ENCODE measurements at regions not wholly inside any gene's neighbourhood (a gene's known extent, or its start where the extent isn't known, plus 50 kb on each side); places are given as distances from the start of the nearest gene placed in this dataset.
"Not testable (repeated sequence)": the region's sequence is repeated elsewhere in the genome, so short reads cannot be mapped to it uniquely, and the experiment has no call there.

DNA sequence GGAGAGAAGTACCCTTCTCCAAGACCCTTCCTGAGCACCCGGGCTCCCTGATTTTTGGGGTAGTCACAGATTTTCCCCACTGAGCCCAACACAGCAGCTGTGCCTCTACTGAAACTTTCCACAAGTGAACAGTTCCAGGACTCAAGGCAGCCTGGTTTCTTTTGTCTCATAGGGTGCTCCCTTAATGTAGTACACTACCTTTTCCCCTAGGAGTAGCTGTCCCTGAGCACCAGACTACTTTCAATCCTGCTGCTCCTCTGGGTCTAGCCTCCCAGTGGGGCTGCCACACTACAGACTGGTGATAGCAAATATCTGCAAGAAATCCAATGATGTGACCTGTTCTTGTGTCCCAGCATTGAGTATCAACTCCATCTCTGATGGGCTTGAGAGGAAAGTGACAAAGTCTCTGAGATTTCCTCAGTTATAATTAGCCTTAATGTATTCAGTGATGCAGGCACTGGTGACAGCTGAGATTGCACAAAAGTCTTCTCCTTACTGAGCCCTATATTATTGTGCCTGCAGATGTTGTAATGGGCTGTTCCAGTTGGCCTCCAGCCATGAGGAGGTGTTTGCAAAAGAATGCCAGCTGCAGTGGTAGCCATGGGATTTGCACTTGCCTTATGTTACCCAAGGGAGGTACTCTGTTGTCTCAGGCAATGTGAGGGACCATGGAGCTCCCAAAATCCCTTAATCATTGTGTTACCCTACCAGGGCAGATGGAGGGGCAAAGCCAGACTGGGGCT, 1802.5 kb downstream of the EFNA5 start:
- no peak for DNase-seq

DNA sequence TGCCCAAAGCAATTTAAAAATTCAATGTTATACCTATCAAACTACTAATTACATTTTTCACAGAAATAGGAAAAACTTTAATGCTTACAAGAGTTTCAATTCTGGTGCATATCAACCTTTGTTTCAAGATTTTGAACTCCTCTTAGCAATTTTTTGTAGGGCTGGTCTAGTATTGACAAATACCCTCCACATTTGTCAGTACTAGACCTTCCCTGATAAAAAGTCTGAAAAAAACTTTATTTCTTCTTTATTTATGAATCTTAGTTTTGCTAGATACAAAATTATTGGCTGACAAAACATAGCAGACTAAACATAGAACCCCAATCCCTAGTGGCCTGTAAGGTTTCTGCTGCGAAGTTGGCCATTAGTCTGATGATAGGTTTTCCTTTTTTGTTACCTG, 1804.9 kb downstream of the EFNA5 start:
- no peak for DNase-seq

DNA sequence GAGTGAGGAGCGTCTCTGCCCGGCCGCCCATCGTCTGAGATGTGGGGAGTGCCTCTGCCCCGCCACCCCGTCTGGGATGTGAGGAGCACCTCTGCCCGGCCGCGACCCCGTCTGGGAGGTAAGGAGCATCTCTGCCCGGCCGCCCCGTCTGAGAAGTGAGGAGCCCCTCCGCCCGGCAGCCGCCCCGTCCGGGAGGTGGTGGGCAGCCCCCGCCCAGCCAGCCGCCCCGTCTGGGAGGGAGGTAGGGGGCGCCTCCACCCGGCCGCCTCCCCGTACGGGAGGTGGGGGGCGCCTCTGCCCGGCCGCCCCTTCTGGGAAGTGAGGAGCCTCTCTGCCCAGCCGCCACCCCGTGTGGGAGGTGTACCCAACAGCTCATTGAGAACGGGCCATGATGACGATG, 1811.4 kb downstream of the EFNA5 start:
- DNase-seq = not testable (repeated sequence)

DNA sequence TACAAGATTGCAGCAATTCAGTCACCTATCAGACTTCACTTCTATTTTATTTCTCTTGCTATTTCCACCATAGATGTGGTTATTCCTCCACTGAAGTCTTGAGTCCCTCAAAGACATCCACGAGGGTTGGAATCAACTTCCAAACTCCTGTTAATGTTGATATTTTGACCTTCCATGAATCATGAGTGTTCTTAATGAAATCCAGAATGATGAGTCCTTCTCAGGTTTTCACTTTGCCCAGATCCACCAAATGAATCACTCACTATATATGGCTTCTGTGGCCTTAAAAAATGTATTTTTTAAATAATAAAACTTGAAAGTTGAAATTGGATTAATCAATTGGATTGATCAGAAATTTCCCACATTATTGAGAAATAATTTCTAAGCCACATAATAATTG, 1821.0 kb downstream of the EFNA5 start:
- no peak for DNase-seq

DNA sequence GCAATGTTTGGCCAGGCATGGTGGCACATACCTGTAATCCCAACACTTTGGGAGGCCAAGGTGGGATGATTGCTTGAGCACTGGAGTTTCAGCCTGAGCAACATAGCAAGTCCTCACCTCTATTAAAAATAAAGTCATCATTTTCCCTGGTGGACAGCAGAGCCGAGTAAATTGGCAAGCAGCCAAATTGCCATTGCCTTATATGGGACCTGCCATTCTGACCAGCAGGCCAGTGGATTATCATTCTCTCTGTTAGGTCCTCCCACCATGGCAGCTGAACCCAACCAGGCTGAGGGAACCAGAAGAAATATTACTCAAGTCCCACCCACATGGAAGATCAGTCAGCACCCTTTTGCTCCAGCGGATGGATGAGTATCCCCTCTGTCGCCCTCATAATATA, 1829.9 kb downstream of the EFNA5 start:
- DNase-seq = no peak

DNA sequence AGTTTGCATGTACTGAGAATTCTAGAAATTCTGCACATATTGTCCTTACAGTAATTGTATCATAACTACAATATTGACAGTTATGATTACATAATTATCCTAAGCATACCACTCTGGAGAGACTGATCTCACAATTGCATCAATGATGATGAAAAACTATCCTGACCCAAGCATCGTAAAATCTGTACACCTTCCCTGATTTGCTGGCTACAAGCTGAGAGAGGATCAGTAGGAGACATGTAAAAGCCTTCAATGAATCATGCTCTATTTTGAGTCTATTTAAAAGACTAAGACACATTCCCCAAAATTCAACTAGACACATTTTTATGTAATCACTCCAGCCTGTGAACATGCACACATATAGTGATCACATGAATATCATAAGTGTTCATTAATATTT, 1833.8 kb downstream of the EFNA5 start:
- DNase-seq = no peak

DNA sequence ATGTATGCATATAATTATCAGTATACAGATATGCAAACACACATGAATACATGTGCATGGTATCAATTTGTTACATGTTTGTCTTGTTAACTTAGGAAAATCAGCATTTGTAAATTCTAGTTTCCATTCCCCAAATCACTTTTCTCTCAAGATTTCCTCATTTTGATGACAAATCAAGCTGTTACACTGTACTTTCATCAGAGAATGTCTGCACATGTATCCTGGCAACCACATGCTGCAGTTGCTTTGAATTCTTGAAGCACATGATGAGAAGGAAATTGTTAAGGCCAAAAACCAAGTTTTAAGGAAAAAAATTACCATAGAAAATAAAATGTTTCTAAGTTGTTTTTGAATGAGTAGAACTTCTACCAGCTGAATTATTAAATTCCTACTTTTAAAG, 1834.5 kb downstream of the EFNA5 start:
- no peak for DNase-seq

DNA sequence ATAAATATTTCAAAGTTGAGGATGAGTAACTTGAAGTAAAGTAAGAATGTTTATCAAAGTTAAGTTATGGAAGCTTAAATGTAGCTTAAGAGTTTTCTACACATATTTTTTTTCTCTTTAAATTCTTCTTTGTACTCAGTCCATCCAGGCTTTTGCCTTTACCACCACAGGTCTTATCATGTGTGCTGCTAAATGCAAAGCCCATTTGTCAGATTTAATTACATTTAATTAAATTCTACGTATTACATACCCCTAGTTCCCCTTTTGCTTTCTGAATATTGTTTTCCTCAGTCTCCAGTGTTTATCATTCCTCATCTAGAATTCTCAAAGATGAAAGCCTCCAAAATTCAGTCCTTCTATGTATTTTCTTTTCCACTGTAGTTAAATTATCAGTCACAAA, 1841.9 kb downstream of the EFNA5 start:
- DNase-seq = no peak

DNA sequence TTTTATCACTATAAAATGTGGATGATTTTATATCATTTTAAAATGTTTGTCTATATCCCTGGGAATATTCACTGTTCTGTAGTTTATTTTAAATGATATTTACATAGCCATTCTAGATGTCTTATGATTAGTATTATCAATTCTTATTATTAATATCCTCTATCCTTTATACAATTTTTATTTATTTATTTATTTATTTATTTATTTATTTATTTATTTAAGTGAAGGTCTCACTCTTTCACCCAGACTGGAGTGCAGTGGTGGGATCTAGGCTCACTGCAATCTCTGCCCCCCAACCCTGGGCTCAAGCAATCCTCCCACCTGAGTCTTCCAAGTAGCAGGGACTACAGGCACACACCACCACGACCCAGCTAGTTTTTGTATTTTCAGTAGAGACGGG, 1848.9 kb downstream of the EFNA5 start:
- no peak for DNase-seq

DNA sequence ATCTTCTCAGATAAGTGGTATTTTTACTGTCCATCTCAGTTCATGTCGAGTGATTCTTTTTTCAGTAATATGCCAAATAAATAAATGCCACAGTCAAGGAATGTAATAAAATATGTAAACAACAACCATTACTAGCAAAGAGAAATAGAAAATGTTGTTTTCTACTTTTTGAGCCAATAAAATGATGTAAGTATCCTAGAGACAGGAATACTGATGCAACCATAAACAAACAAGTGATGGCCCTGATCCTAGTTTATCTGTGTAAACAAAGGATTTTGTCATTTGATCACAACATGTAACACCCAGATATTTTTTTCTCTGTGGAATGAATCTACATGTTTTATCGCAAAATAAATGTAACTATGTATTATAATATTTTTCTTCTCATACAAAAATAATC, 1852.8 kb downstream of the EFNA5 start:
- DNase-seq = no peak

DNA sequence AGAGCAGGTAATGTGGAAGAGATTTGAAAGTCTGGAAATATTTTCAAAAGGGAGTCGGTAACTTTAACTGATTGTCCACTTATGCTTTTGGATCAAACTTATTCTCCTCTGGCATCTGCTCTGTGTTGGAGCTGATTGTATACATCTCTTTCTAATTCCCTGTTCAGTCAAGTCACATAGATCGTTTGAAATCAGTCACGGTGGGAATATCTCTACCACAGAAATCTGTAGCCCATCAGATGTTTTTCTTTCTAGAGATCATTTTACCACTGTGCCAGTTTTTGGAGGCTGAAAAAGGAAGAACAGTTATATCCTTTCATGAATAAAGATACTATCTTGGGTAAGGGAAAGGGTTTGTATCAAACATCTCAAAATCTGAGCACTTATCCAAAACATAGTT, 1853.3 kb downstream of the EFNA5 start:
- DNase-seq = no peak

DNA sequence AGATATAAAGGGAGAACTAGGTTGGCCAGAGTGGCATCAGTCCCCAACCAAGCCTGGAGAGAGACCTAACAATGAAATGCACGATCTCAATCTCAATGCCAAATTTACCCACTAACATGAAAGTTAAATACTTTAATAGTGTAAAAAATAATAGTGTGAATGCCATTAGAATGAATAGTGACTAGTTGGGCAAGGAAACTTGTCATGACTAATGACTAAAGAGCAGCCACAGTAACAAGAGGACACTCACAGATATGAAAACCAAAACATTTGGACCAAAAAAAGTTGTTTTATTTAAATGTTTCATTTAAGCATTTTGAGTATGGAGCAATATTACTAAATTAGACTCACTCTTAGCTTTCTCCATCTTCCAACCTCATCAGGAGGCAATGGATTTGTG, 1853.8 kb downstream of the EFNA5 start:
- DNase-seq = no peak

DNA sequence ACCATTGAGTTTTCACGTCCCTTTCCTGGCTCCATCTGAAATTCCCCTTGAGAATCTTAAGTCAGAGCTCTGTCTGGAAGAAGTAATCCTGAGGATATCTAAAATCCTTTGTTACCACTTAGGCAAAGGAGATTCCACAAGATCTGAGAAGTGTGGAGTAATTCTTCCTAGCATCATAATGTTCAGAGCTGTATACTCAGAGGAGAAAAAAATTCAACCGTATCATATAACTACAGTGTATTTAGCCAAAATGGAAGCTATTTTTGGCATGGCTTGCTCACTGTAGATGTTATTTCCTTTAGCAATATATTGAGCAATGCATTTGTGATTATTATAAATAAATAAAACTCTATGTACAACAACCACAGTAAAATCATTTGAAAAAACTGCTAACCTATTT, 1858.4 kb downstream of the EFNA5 start:
- no peak for DNase-seq

DNA sequence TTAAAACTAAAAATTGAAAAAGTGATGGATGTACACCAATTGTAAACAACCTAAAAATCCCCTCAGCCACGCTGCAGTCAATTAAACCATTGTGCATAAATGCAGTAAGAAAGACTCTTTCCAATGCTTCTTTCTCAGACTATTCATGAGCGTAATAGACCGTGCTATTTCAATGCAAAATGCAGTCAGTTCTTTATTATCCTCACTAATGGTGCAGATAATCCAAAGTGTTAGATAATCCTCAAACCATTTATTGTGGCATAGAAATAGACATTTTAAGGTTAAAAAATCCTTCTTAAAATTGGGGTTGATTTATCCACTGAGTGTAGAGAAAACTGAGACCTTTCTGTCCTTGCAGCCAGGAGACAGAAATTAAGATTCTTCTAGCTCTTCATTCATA, 1862.8 kb downstream of the EFNA5 start:
- no peak for DNase-seq

DNA sequence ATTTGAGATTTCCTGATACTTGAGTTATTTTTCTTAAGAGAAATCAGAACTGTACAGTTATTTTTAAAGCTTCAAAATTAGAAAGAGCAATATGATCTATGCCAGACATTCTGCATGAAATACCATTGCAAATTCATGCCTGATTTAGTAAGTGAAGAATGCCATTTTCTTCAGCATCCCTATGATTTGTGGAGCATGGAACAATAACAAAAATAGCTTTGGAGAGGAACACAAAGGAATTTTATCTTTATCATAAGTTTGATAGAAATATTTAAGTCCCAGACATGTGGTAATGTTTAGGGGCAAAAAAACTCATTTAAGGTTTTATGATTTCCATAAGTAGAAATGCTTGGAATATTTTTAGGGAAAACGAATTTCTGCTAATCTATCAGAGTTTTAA, 1863.4 kb downstream of the EFNA5 start:
- no peak for DNase-seq

DNA sequence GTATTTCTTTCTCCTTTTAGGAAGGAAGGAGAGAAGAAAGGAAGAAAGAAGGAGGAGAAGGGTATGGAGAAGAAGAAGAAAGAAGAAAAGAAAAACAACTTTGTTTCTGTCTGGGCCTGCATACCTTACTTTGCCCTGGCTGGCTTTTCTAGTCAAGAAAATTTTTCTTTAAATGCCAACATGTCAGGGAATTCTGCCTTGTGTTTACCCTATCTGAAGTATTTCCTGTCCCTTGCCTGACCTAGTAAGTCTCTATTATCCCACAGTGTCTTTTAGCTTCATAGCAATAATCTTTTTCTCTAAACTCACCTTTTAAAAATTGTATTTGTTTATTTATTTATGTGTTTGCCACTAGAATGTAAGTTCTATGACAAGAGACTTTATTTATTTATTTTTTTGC, 1864.1 kb downstream of the EFNA5 start:
- no peak for DNase-seq

DNA sequence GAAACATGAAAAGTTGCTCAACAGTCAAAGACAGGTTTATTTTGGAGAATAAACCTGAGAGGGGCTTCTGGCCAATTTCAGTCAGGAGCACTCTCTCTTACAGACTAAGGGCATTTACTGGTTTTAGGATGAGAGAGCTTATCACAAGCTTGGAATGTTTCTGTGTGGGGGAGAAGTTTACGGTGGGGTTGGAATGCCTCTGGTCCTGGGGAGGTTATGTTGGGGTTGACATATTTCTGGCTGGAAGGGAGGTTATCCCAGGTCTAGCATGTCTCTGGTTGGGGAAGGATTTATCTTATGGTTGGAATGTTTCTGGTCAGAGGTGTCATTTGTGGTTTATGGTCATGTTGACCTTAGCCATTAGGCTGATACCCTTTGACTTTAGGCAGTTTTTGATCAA, 1867.3 kb downstream of the EFNA5 start:
- no peak for DNase-seq

DNA sequence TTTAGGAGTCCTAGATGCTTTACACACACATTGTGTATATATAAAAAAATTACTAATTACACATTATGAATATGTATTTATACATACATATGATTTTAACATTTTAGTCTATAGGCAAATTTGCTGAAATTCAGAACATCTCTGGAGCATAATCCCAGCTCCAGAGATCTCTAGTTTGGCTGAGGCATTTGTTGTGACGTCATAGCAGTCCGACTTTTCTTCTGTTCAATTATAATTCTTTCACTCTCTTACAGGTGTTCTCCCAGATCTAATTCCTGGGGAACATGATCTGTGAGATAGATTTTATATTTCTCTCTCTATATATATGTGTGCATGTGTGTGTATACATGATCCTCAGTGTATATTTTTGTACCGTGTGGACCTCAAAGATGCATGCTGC, 1876.2 kb downstream of the EFNA5 start:
- DNase-seq = no peak

DNA sequence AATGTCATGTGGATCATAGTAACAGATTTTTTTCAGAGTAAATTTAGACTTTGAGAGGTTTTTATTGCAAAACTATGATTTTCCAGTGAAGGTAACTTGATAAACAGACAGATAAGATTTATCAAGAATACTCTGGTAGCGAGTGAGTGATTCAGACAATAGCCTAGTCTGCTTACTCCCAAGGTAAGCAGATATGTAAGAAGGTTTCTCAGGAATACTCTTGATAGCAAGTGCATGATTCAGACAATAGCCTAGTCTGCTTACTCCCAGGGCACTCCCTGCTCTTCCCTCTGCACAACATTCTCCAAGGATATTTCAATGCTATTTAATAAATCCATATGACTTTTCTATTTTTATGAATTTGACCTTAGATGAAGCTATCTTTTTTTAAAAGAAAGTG, 1881.5 kb downstream of the EFNA5 start:
- DNase-seq = no peak

DNA sequence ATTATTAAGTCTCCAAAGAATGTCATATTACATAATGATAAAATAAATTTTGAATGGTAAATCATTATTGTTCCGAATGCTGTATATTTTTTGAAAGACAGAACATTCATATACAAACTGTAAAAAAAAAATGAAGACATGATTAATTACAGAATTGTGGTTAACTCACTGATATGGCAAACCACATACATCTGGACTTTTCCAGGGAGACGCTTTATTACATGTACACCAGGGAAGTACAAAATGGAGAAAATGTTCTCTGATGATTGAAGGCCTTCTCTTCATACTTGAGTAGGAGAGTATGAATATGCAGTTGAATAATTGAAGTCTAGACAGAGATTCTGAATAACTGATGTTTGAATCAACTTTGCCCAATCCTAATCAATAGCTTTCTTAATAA, 1886.9 kb downstream of the EFNA5 start:
- no peak for DNase-seq

DNA sequence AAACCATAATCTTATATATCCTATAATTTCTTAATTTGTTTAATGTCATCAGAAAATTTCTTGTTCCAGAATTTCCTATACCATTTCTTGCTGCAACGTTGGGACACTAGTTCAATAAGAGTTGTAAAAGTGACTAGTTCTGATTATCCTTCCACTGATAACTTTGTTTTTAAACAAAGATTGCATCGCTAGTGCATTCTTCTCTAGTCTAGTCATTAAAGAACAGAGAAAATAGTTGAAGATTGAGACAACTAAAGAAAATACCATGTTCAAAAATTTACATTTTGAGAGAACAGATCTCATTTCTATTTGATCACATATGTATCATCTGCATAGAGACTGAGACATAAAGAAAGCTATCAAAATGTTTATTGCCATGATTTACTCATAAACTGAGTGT, 1888.2 kb downstream of the EFNA5 start:
- DNase-seq = no peak

DNA sequence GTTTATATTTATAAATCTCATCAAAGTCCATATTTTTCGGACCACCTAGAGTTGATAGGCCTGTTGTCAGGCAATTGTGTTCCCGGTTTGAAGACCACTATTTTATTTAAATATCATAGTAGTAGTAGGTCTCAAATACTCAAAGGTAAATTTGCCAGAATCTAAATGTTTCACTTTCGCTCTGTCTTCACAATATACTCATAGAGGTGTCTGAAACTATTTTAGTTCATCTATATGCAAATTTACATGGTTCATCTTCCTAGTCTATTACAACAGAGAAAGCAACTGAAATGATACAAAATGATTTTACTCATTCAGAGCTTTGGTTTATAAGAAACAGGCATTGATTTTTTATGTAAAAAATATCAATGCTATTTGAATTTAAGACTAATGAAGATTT, 1897.5 kb downstream of the EFNA5 start:
- no peak for DNase-seq

DNA sequence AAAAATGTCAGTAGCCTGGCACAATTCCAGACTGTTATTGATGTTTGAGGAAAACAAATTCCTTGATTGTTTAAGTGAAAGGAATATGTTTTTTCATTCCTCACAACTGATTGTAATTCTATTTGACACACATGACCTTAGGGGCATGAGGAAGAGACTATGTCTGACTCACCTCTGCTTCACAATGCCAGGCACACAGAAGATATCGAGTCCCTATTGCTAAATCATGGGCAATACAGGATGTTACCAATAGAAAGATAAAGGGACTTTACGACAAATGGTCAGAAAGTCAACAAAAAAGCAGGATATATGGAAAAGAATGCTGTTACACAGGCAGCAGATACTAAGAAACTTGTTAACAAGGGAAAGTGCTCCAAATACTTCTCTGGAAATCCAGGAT, 1903.5 kb downstream of the EFNA5 start:
- no peak for DNase-seq

DNA sequence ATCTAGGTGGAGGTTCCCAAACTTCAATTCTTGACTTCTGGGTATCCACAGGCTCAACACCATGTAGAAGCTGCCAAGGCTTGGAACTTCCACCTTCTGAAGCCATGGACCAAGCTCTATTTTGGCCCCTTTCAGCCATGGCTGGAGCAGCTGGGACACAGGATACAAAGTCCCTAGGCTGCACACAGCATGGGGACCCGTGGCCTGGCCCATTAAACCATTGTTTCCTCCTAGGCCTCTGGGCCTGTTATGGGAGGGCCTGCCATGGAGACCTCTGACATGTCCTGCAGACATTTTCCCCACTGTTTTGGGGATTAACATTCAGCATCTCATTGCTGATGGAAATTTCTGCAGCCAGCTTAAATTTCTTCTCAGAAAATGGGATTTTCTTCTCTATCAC, 1908.0 kb downstream of the EFNA5 start:
- no peak for DNase-seq

DNA sequence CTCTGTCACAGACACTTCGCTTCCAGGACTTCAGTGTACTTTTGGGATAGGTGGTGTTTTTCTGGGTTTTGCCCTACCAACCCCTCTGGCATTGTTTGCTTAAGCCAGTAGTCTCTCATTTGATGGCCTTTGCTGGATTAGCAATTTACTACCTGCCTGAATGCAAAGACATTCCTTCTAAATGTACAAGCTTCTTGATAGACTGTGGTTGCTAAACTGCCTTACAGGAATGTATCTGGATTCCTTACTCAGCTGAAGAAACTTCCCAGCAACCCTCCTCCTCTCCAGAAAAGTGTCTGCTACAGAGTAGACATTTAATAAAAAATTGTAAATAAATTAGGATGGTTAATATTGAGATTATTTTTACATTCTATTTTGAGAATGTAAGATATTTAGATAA, 1916.7 kb downstream of the EFNA5 start:
- no peak for DNase-seq

DNA sequence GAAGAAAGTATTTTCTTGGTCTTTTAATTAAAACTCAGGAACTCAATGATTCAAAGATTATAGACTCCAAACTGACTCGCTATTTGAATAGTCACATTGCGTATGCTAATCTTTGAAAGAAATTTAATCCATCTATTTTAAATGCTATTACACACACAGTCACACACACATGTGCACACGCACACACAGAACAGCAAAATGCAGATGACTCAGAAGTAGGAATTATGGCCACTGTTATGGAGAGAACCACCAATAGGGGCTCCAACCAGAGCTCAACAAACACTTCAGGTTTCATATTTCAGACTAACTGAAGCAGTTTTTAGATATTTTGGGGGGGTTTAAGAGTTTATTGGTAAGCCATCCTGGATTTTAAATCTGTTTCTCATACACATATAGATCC, 1917.9 kb downstream of the EFNA5 start:
- DNase-seq = no peak
